ENCODE measurements at regions not wholly inside any gene's neighbourhood (a gene's known extent, or its start where the extent isn't known, plus 50 kb on each side); places are given as distances from the start of the nearest gene placed in this dataset.

- Histone ChIP-seq H3K27ac (no peak overlapping the region), H3K4me1 (ENCODE audit: control insufficient read depth in 1 of 2, low read depth in 2 of 2) (no peaks in the 10 kb centered on the region), H3K4me3 (no peak overlapping the region), H3K9me3 (no peaks in the 10 kb centered on the region), H3K36me3 (no peaks in the 10 kb centered on the region), H3K27me3 (replicated peaks; ENCODE audit: insufficient read depth) (no peaks in the 10 kb centered on the region)
- DNase-seq (ENCODE audit: low spot score) (no peak), ATAC-seq (ENCODE audit: insufficient number of reproducible peaks, low FRiP score, low read depth) (no peak)
- TF ChIP-seq CTCF (IDR thresholded peaks at IDR 0.05): no peak
These were observed 317.6 kb upstream of the FERMT1 start for GRCh38 chr20:6440443-6440799.

GRCh38 chr20:6439737-6440442 is 317.1 kb upstream of the FERMT1 start:
- H3K27me3 ChIP-seq (replicated peaks; ENCODE audit: insufficient read depth): no peaks in the 10 kb centered on the region
- no peak overlapping the region for H3K27ac ChIP-seq
- no peaks in the 10 kb centered on the region for H3K36me3 ChIP-seq
- TF ChIP-seq CTCF (IDR thresholded peaks at IDR 0.05): no peak
- no peak for ATAC-seq (ENCODE audit: insufficient number of reproducible peaks, low FRiP score, low read depth)
- H3K4me3 ChIP-seq: no peak overlapping the region
- H3K4me1 ChIP-seq (ENCODE audit: control insufficient read depth in 1 of 2, low read depth in 2 of 2): no peaks in the 10 kb centered on the region
- H3K9me3 ChIP-seq: no peaks in the 10 kb centered on the region
- no peak for DNase-seq (ENCODE audit: low spot score)

DNA sequence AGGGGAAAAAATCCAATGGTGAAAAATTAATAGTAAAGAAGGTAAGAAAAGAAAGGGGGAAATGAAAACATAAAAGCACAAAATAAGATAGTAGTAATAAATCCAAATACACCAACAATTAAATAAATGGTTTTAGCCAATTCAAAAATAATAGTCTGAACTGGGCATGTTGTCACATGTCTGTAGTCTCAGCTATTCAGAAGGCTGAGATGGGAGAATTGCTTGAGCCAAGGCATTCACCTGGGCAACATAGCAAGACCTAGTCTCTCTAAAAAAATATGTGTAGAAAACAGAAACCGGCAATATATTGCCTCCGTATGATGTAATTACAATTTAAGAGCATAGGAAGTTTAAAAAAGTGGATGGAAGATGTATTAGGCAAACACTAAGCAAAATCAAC is 311.3 kb upstream of the FERMT1 start:
- Histone ChIP-seq H3K27me3 (replicated peaks; ENCODE audit: insufficient read depth) (no peaks in the 10 kb centered on the region), H3K4me3 (no peak overlapping the region), H3K4me1 (ENCODE audit: control insufficient read depth in 1 of 2, low read depth in 2 of 2) (no peaks in the 10 kb centered on the region), H3K36me3 (no peaks in the 10 kb centered on the region), H3K9me3 (no peaks in the 10 kb centered on the region), H3K27ac (no peak overlapping the region)
- no peak for DNase-seq (ENCODE audit: low spot score)
- no peak for ATAC-seq (ENCODE audit: insufficient number of reproducible peaks, low FRiP score, low read depth)
- no peak for TF ChIP-seq CTCF (IDR thresholded peaks at IDR 0.05)

DNA sequence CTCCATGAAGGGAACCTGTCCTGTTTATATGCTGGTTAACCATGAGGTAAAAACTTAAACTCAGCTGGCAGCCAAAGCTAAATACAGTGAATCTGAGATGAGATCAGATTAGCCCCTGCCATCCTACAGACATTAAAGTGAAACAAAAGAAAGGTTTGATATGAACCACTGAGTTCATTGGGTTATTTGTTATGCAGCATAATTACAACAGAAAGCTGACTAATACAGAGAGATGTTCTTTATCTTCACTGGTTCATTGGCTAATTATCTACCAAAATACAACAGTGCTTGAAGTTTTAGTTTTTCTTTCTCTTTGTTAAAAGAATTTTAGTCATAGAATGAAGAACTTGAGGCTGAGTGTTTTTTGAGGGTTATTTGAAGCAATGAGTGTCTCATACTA is 307.6 kb upstream of the FERMT1 start:
- no peak overlapping the region for H3K4me3 ChIP-seq
- H3K36me3 ChIP-seq: no peaks in the 10 kb centered on the region
- H3K9me3 ChIP-seq: no peaks in the 10 kb centered on the region
- H3K27me3 ChIP-seq (replicated peaks; ENCODE audit: insufficient read depth): no peaks in the 10 kb centered on the region
- TF ChIP-seq CTCF (IDR thresholded peaks at IDR 0.05): no peak
- DNase-seq (ENCODE audit: low spot score): no peak
- no peaks in the 10 kb centered on the region for H3K4me1 ChIP-seq (ENCODE audit: control insufficient read depth in 1 of 2, low read depth in 2 of 2)
- H3K27ac ChIP-seq: no peak overlapping the region
- no peak for ATAC-seq (ENCODE audit: insufficient number of reproducible peaks, low FRiP score, low read depth)

- H3K27me3 ChIP-seq (replicated peaks; ENCODE audit: insufficient read depth): no peaks in the 10 kb centered on the region
- H3K4me3 ChIP-seq: no peak overlapping the region
- no peaks in the 10 kb centered on the region for H3K9me3 ChIP-seq
- H3K4me1 ChIP-seq (ENCODE audit: control insufficient read depth in 1 of 2, low read depth in 2 of 2): no peaks in the 10 kb centered on the region
- DNase-seq (ENCODE audit: low spot score): no peak
- TF ChIP-seq CTCF (IDR thresholded peaks at IDR 0.05): no peak
- no peaks in the 10 kb centered on the region for H3K36me3 ChIP-seq
- no peak for ATAC-seq (ENCODE audit: insufficient number of reproducible peaks, low FRiP score, low read depth)
- H3K27ac ChIP-seq: no peak overlapping the region
These were observed 303.6 kb upstream of the FERMT1 start for GRCh38 chr20:6426287-6426891.
